HG02763 (cell line): ENCODE measurements at regions not wholly inside any gene's neighbourhood (a gene's known extent, or its start where the extent isn't known, plus 50 kb on each side); places are given as distances from the start of the nearest gene placed in this dataset.

Experiments
- ATAC-seq: cut with Tn5 transposase; IDR thresholded peaks from one replicate; pipeline ENCODE4 v1.9.1; 2021; ENCODE audit warnings: mild to moderate bottlenecking, moderate library complexity; ENCODE audit not compliant: unreplicated experiment

DNA sequence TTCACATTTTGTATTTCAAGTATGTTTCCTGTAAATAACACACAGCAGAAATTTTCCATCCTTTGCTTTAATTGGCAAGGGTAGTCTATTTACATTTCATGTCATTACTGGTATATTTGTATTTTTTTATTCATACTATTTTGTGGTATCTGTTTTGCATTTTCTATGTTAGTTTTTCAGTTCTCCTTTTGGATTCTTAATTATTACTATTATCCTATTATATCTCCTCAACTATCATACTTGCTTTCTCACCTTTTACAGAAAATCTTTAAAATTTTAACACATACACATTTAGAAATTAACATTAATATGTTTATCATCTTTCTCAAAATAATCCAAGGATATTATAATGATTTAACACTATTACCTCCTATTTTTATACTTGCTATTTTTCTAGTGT, 918.3 kb upstream of the MAP3K7 start:
- ATAC-seq = no peak

DNA sequence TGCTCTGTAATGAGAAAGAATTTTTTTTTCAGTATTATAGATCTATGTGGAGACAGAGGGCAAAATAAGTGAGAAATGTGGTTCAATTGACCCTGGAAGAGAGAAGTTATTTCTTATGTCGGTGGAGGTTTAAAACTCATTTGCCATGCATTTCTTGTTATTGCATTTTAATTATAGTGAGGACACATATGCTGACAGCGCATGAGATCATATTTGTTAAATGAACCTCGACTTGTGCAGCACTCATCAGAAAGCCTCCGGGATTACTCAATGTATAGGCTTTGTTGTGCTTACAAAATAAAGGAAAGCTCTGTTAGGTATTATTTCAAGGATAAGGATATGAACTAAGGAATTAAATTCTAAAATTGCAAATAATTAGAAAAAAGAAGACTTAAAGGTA, 915.1 kb upstream of the MAP3K7 start:
- no peak for ATAC-seq

DNA sequence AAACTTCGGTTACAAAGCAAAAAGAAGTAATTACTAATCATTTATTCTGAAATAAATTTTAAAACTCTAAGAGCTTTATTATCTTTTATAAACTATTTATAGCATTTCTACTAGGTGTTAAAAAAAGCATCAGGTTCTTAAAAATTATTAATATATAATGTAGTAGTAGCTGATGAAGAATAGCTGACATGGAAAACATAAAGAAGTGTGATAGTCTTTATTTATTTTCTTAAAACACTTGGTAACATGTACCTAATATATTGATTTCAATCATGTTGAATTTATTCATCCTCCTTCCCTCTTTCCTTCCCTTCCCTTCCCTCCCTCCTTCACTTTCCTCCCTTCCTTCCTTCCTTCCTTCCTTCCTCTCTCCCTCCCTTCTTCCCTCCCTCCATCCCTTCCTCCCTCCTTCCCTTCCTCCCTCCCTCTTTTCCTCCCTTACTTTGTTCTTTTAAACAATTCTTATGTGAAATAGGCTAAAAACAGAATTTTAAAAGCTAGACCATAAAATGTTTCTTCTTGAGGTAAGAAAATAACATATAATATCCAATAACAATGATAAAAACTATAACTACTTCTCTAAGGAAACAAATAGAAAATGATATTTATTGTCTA, 913.9 kb upstream of the MAP3K7 start:
- no peak for ATAC-seq

GRCh38 chr6:91498576-91498975, 911.7 kb upstream of the MAP3K7 start:
- no peak for ATAC-seq

DNA sequence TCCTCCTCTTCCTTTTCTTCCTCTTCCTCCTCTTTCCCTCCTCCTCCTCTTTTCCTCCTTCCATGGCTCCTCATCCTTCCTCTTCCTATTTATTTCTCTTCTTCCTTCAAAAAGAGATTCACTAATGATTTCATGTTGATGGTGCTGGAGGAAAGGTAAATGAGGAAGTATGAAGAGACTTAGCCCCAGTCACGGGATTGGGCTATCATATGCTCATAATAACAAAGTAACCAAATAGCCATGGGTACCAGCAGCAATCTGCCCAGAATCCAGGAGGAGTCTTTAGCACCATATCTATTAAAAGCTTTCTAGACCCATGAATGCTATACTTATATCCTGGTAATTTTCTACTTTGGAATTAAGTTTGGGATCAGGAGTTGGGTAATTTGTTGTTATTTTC, 910.9 kb upstream of the MAP3K7 start:
- no peak for ATAC-seq

- no peak for ATAC-seq
Measured at GRCh38 chr6:91490671-91491301, 903.9 kb upstream of the MAP3K7 start.

DNA sequence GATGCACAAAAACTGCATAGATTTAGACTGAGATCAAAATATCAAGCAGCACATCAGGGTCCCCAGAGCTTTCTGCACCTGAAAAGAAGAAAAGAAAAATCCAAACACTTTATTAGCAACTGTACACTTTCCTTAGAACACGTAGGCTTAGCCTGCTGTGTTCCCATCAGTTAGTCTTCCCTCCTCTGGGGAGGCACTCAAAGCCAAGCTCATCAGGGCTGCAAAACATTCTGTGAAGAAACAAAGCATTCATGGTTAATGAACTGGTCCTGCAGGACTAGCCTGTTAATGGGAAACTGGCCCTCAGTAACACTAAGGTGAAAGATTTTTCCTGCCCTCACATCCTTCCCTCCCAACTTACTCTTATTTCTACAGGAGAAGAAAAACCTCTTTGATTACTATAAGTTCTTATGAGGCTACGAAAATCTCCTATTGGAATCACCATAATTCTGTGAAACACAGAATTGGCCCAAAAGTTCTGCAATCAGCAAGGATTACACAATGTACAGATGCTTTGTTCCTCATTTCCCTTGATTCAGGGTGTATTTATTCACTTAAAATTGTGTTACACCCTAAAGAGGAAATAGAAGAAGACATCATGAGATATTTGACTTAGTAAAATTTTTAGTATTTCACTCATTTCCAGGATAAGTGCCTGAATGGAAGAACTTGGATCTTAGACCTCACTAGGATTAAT, 901.0 kb upstream of the MAP3K7 start:
- no peak for ATAC-seq

DNA sequence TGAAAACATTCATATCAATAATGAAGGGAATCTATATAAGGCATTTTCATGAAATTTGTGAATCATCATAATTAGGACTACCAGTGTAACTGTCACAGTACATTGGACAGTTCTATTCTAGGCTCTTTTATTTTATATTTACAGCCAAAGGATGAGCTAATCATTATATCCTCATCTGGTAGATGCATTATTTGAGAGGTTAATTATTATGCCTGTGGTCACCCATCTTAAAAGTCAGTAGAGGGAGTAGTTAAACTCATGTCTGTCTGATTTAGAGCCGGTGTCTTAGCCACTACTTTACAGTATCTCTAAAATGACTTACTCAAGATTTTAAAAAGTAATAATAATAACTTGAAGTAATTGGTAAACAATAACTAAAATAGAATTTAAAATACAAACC, 899.3 kb upstream of the MAP3K7 start:
- no peak for ATAC-seq

- no peak for ATAC-seq
Measured at GRCh38 chr6:91485047-91485446, 898.2 kb upstream of the MAP3K7 start.

GRCh38 chr6:91483415-91484105, 896.7 kb upstream of the MAP3K7 start:
- peak; percentile 35 for ATAC-seq

DNA sequence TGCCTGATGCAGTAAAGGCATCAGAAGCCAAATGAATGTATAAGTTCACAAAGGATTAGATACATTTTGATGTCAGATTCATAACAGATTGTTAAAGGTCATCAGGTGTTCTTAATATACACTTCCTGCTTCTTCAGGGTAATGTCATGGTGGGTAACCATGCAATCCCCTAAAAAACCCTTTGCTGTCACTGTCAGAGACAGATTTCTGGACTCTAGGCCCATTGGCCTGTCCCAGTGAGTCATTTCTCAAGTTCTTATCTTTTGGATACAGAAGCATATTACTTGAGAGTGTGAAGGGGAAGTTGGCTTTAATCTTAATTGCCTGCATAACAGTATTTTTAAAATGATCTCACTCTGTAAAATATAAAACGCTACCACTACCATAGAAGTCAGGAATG, 895.6 kb upstream of the MAP3K7 start:
- ATAC-seq = peak; percentile 66

DNA sequence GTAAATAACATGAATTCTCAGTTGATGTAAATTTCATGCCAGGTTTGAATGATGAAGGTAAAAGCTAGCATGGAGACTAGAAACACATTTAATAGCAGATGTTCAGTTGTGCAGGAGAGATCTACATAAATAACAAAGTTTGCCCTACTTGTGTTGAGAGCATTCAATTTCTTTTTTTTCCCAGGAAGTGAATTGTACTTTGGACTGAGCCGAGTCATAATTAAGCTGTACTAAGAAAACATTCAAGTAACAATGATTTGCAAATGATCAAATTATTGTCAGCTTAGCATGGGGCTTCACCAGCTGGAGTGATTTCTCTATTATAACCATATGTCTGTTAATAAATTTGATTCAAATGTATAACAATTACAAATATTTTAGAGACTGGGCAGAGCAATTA, 893.5 kb upstream of the MAP3K7 start:
- no peak for ATAC-seq

- ATAC-seq = no peak
Measured at GRCh38 chr6:91477688-91478087, 890.8 kb upstream of the MAP3K7 start.

DNA sequence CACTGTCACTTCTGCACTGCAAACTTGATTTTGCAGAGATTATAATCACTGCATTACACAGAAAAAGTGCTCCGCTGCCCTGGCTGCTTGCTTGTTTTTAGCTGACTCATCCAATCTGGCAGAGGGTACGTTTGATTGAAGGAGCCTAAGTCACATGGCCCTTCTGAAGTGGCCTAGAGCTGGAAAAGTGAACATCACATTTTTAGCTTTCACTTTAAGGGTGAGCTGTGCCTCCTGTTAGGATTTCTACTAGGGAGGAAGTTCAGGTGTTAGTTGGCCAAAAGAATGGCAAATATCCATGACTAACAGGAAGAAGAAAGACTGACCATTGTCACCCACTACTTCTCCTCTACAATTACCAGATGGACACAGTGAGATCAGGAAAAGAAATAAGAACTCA, 889.1 kb upstream of the MAP3K7 start:
- ATAC-seq = no peak

GRCh38 chr6:91465393-91465792, 878.5 kb upstream of the MAP3K7 start:
- ATAC-seq = no peak

DNA sequence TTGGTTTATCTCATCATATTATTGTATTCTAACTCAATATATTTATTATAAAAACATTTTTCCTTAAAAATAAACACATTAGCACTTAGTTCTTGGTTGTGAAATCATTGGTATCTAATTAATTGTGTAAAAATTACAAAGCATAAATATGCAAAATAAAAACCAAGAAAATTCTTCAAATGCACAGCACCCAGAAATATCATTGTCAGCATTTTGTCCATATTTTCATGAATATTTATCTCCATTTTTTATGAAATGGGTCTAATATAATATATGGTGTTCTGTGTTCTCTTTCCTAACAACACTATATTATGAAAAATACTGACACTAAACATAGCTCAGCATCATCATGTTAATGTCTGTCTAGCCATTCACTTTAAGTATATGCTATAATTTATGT, 877.8 kb upstream of the MAP3K7 start:
- ATAC-seq = no peak

DNA sequence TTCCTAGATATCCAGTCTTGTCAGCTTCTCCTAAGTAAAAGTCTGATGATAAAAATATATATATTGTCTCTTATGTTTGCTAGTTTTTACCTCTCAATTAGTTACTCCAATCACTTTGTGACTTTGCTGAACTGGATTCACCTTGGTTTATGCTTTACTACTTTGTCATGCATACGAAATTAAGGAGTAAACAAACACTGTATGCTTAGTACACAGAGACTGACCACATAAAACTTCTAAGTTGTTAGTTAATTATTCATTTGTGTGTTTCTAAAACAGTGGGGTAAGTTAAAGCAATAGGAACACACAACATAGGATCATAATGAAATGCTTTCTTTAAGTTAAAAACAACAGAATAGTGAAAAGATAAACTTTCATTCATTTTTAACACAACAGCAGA, 877.3 kb upstream of the MAP3K7 start:
- ATAC-seq = peak; percentile 74

- ATAC-seq = no peak
Measured at GRCh38 chr6:91462241-91462640, 875.4 kb upstream of the MAP3K7 start.

DNA sequence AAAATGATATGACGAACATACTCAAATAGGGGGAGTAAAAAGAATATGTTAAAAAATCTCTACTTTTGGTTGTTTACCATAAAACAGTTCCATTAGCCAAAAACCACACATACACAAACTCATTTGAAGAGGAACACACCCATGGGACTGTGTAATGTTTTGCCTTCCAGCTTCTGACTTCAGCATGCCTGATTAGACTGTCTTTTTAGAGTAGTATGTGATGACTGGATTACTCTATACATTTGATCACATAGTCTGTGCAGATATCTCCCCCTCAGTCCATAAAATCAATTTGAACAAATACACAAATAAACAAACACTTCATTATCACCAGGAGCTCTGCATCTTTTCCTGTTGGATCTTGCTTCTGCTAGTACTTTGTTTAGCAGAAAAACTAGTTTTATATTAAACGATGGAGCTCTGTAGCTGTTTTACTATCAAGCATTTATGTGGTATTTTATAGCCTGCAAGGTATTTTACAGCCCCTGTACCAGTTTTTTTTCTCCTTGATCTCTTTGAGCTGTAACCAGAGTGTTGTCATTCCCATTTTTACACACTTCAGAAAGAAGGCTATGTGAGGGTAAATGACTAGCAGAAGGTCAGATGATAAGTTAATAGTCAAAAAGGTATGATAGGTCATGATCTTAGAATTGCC, 866.5 kb upstream of the MAP3K7 start:
- ATAC-seq = no peak

DNA sequence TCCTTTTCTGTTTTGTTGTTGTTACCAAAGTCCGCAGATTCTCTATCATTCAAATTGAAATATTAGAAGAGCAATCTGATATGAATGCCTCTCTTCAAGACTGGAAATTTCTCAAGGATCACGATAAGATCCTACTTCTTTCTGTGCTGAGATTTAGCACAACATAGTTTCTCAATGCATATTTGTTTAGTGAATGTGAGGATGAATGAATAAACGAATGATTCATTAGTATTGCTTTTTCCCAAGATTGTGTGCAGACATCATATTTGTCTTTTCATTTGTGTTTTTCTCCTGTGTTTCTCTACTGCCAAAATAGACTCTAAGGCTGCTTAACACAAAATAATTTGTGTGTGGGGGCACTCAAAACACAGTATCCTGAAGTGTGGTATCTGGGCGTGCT, 862.7 kb upstream of the MAP3K7 start:
- no peak for ATAC-seq

DNA sequence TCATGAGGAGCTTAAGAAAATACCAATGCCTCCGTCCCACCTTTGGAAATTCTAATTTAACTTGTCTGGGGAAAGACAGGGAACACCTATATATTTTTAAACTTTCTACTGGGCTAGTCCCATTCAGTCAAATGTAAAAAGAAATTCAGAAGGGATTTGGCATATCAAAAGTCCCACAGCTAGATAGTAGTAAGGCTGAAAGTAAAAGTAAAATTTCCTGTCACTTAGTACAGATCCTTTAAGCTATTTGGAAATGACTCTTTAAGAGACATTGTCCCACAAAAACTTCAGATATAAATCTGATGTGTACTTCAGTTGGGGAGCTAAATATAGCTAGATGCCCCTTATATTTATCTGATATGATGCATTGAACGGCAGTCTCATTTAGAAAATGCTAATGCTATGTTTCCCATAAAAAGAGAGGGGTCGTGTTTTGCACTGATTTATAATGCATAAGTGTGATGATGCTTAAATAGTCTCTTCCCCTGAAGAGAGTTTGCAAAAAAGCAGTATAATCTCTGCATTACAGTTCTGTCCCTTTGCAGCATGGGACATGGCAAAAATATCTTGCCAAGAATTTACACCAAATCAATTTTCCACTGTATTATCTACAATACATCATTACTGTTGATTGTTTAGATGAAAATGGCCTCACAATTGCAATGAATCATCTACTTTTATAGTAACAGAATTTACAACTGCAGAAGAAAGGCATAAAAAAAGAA, 860.8 kb upstream of the MAP3K7 start:
- ATAC-seq = no peak
